WI38 (cell line): ENCODE measurements at regions not wholly inside any gene's neighbourhood (a gene's known extent, or its start where the extent isn't known, plus 50 kb on each side); places are given as distances from the start of the nearest gene placed in this dataset.

Experiments used
- H3K4me3 ChIP-seq: 2 replicates; pipeline ENCODE4 v1.5.1; 2011; ENCODE audit warnings: low read depth, mild to moderate bottlenecking, control low read depth, low read length
- CTCF ChIP-seq: IDR thresholded peaks from 2 replicates; pipeline ENCODE4 v1.5.1; 2012; ENCODE audit warnings: low read depth, mild to moderate bottlenecking, control low read depth, low read length

DNA sequence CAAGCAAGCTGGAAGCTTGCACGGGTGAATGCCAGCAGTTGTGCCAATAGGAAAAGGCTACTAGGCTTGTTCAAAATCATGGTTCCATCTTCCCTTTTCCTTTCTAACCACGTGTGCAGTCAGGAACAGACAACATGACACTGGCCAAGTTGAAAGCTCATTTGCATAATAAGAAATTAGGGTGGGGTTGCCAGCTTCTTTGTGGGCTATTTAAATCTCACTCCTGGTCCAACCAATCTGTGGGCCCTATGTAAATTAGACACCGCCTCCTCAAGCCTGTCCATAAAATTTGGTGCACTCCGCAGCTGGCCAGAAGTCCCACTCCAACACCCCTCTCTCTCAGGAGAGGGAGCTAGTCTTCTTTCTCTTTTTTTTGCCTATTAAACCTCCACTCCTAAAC, 1948.4 kb upstream of the PIK3C3 start:
- H3K4me3 ChIP-seq, result no peak overlapping the region
- no peak for TF ChIP-seq CTCF

DNA sequence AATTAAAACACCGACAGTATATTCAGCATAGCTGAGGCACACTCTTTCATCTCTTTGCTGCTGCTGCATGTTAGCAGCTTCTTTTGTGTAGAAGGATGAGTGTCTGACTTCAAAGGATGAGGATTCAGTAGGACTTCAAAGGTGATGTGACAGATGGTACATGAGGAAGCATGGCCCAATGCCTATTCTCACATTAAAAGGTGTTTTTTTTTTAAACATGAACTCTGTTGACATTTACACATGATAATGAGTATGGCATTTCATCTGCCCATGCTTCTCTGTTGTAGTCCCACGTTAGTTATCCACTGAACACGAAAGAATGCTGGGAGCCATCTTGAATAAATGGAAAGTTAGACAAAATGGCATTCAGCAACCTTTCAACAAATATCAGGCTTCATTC, 1950.8 kb upstream of the PIK3C3 start:
- no peak overlapping the region for H3K4me3 ChIP-seq
- no peak for TF ChIP-seq CTCF

DNA sequence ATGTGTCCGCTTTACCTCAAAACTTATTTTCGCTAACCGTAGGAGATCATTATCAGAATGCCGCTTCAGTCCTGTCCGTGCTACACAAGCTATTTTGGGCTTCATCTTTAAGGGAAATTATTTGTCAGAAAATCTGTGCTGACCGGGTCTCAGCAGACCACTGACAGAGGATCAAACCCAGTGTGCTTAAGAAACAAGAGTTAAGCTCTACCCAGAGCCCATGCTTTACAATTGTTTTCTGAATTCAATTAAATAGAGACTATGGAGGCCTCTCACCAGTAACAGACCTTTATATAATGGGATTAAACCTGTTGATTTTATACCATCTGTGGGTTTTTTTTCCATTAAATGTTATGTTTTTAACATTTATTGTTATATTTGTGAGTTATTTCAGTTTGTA, 1956.7 kb upstream of the PIK3C3 start:
- H3K4me3 ChIP-seq, result no peak overlapping the region
- no peak for TF ChIP-seq CTCF

GRCh38 chr18:39994498-39994897, 1960.5 kb upstream of the PIK3C3 start:
- H3K4me3 ChIP-seq, result no peak overlapping the region
- no peak for TF ChIP-seq CTCF

GRCh38 chr18:39991696-39992265, 1963.3 kb upstream of the PIK3C3 start:
- TF ChIP-seq CTCF, result no peak
- H3K4me3 ChIP-seq, result no peak overlapping the region

DNA sequence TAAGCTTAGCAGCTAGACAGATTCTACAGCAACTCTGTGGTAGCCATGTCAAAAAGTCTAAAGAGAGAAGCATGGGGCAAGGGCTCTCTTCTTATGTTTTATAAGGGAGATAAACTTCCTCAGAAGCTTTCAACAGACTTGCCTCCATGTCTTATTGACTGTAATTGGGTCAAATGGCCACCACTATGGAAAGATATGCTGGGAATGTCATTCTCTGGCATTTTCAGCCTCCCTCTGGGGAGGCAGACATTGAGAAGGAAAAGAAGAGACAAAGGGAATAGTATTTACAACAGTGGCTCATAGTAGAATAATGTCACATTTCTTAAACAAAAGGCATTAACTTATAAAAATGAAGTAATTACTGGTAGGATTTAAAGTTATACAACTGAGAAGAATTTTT, 1964.5 kb upstream of the PIK3C3 start:
- no peak overlapping the region for H3K4me3 ChIP-seq
- no peak for TF ChIP-seq CTCF

- TF ChIP-seq CTCF, result no peak
- no peak overlapping the region for H3K4me3 ChIP-seq
These were observed 1978.3 kb upstream of the PIK3C3 start for GRCh38 chr18:39976771-39977170.
